DOHH2 (cell line): ENCODE measurements at regions not wholly inside any gene's neighbourhood (a gene's known extent, or its start where the extent isn't known, plus 50 kb on each side); places are given as distances from the start of the nearest gene placed in this dataset.

Source experiments
- H3F3A ChIP-seq: fragments of 200-600 bp; sonication (generic), shearing (Covaris generic); 2 replicates; pipeline ENCODE4 v1.6.0; 2016; ENCODE audit warnings: antibody characterized with exemption, mild to moderate bottlenecking; ENCODE audit not compliant: control insufficient read depth, insufficient read depth
- H3K27ac ChIP-seq: fragments of 200-600 bp; sonication (generic); 2 replicates; pipeline ENCODE4 v1.5.1; 2014; ENCODE audit warnings: low read depth, mild to moderate bottlenecking, low read length, moderate library complexity
- H3K27me3 ChIP-seq: fragments of 200-600 bp; sonication (generic); 2 replicates; pipeline ENCODE4 v1.6.1; 2014; ENCODE audit warnings: mild to moderate bottlenecking, low read length, mixed read lengths; ENCODE audit not compliant: control insufficient read depth
- H3K36me3 ChIP-seq: fragments of 200-600 bp; sonication (generic); 2 replicates; pipeline ENCODE4 v1.6.1; 2014; ENCODE audit warnings: mild to moderate bottlenecking, low read length, moderate library complexity, mixed read lengths; ENCODE audit not compliant: control insufficient read depth
- H3K4me1 ChIP-seq: fragments of 200-600 bp; sonication (generic); 2 replicates; pipeline ENCODE4 v1.6.1; 2014; ENCODE audit warnings: mild to moderate bottlenecking, low read length, mixed read lengths; ENCODE audit not compliant: control insufficient read depth
- H3K4me2 ChIP-seq: fragments of 200-600 bp; sonication (generic); 2 replicates; pipeline ENCODE4 v1.6.0; 2014; ENCODE audit warnings: mild to moderate bottlenecking, low read length, moderate library complexity
- H3K4me3 ChIP-seq: fragments of 200-600 bp; sonication (generic); 2 replicates; pipeline ENCODE4 v1.5.1; 2014; ENCODE audit warnings: mild to moderate bottlenecking, low read length, mixed read lengths
- H3K79me2 ChIP-seq: fragments of 200-600 bp; sonication (generic); 2 replicates; pipeline ENCODE4 v1.6.1; 2014; ENCODE audit warnings: mild to moderate bottlenecking, low read length, mixed read lengths; ENCODE audit not compliant: control insufficient read depth
- H3K9me2 ChIP-seq: fragments of 200-600 bp; sonication (generic); replicated peaks from 2 replicates; pipeline ENCODE4 v1.6.1; 2014; ENCODE audit warnings: mild to moderate bottlenecking, low read length, mixed read lengths; ENCODE audit not compliant: control insufficient read depth
- H3K9me3 ChIP-seq: fragments of 200-600 bp; sonication (generic); 2 replicates; pipeline ENCODE4 v1.6.1; 2014; ENCODE audit warnings: antibody characterized with exemption, low read length, mixed read lengths; ENCODE audit not compliant: control insufficient read depth, insufficient read depth
- H4K20me1 ChIP-seq: fragments of 200-600 bp; sonication (generic); 2 replicates; pipeline ENCODE4 v1.6.0; 2014; ENCODE audit warnings: low read depth, mild to moderate bottlenecking, antibody characterized with exemption, low read length, moderate library complexity; ENCODE audit not compliant: control insufficient read depth, insufficient read depth
- CTCF ChIP-seq: fragments of 200-600 bp; sonication (generic); IDR thresholded peaks from one replicate; pipeline ENCODE4 v1.5.1; 2014; ENCODE audit warnings: antibody characterized with exemption, mild to moderate bottlenecking, low read depth, low read length; ENCODE audit not compliant: poor library complexity, severe bottlenecking
- EZH2phosphoT487 ChIP-seq: fragments of 200-600 bp; sonication (generic); IDR thresholded peaks from 2 replicates; pipeline ENCODE4 v1.6.1; 2017; ENCODE audit warnings: borderline replicate concordance, mild to moderate bottlenecking, antibody characterized with exemption, low read length, moderate library complexity, mixed read lengths

- no peak overlapping the region for H3K27ac ChIP-seq
- H3K9me3 ChIP-seq: no peaks in the 10 kb centered on the region
- TF ChIP-seq EZH2phosphoT487: no peak
- no peak for TF ChIP-seq CTCF
- no peaks in the 10 kb centered on the region for H3K9me2 ChIP-seq
- no peak overlapping the region for H3K4me3 ChIP-seq
- peaks cover 29% of the 10 kb centered on the region for H3K27me3 ChIP-seq
- H3K4me2 ChIP-seq: no peak overlapping the region
- H3K4me1 ChIP-seq: peaks cover 10% of the 10 kb centered on the region
- no peaks in the 10 kb centered on the region for H4K20me1 ChIP-seq
- no peaks in the 10 kb centered on the region for H3F3A ChIP-seq
- H3K79me2 ChIP-seq: no peaks in the 10 kb centered on the region
- H3K36me3 ChIP-seq: no peaks in the 10 kb centered on the region
Observed at GRCh38 chr20:50335105-50335504, 144.5 kb downstream of the CEBPB start.

DNA sequence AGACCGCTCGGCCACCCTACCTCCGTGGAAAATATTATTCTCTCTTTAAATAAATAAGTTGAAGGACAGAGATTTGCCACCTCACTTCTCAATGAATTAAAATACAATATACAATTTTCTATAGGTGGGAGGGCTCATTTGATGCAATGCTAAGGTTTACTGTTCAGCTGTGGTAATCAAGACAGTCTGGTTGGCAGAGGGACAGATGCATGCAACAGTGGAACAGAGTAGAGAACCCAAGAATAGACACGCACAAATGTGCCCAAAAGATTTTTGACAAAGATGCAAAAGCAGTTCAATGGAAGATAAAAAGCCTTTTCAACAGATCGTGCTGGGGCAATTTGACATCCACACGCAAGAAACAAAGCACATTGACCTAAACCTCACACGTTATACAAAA is 145.2 kb downstream of the CEBPB start:
- no peak for TF ChIP-seq EZH2phosphoT487
- no peak for TF ChIP-seq CTCF
- no peak overlapping the region for H3K4me2 ChIP-seq
- no peak overlapping the region for H3K27ac ChIP-seq
- H3K27me3 ChIP-seq: peaks cover 36% of the 10 kb centered on the region
- H3K4me1 ChIP-seq: peaks cover 10% of the 10 kb centered on the region
- no peaks in the 10 kb centered on the region for H3K36me3 ChIP-seq
- H4K20me1 ChIP-seq: no peaks in the 10 kb centered on the region
- no peaks in the 10 kb centered on the region for H3K79me2 ChIP-seq
- H3K9me2 ChIP-seq: no peaks in the 10 kb centered on the region
- H3K9me3 ChIP-seq: no peaks in the 10 kb centered on the region
- H3K4me3 ChIP-seq: no peak overlapping the region
- no peaks in the 10 kb centered on the region for H3F3A ChIP-seq

DNA sequence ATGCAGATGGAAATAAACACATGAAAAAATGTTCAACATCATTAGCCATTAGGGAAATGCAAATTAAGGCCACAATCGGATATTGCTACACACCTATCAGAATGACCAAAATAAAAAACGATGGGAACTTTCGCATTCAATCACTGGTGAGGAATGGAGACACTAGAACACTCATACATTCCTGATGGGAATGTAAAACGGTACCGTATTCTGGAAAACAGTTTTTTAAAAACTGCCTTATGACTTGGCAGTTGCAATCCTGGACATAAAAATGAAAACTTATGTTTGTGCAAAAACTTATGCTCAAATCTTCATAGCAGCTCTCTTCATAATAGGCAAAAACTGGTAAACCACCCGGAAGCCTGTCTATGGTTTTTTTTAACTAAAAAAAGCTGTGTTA is 146.0 kb downstream of the CEBPB start:
- TF ChIP-seq EZH2phosphoT487 (no peak), CTCF (no peak)
- Histone ChIP-seq H4K20me1 (no peaks in the 10 kb centered on the region), H3K27me3 (peaks cover 44% of the 10 kb centered on the region), H3K9me3 (no peaks in the 10 kb centered on the region), H3K4me3 (no peak overlapping the region), H3K9me2 (no peaks in the 10 kb centered on the region), H3F3A (no peaks in the 10 kb centered on the region), H3K36me3 (no peaks in the 10 kb centered on the region), H3K4me1 (peaks cover 10% of the 10 kb centered on the region), H3K79me2 (no peaks in the 10 kb centered on the region), H3K27ac (no peak overlapping the region), H3K4me2 (no peak overlapping the region)
